Left hindlimb (tissue), 1 donor: ENCODE measurements at regions not wholly inside any gene's neighbourhood (a gene's known extent, or its start where the extent isn't known, plus 50 kb on each side); places are given as distances from the start of the nearest gene placed in this dataset.

Source experiments
- DNase-seq: peaks from one replicate; pipeline ENCODE4 v3.0.0-alpha.2; 2018

GRCh38 chr15:93214106-93214505, 125.1 kb upstream of the RGMA start:
- DNase-seq = no peak

- no peak for DNase-seq
Measured at GRCh38 chr15:93213281-93213680, 124.3 kb upstream of the RGMA start.

GRCh38 chr15:93212578-93212977, 123.6 kb upstream of the RGMA start:
- no peak for DNase-seq

GRCh38 chr15:93210995-93211394, 122.0 kb upstream of the RGMA start:
- DNase-seq = no peak

- no peak for DNase-seq
Measured at GRCh38 chr15:93209690-93210445, 120.9 kb upstream of the RGMA start.

- DNase-seq = no peak
Measured at GRCh38 chr15:93206893-93207292, 117.9 kb upstream of the RGMA start.

- DNase-seq = no peak
Measured at GRCh38 chr15:93205413-93205812, 116.4 kb upstream of the RGMA start.

- no peak for DNase-seq
Measured at GRCh38 chr15:93203036-93203435, 114.0 kb upstream of the RGMA start.

GRCh38 chr15:93202405-93202804, 113.4 kb upstream of the RGMA start:
- no peak for DNase-seq

GRCh38 chr15:93201940-93202339, 112.9 kb upstream of the RGMA start:
- no peak for DNase-seq

- DNase-seq = no peak
Measured at GRCh38 chr15:93200837-93201226, 111.8 kb upstream of the RGMA start.

- peak; percentile 72 for DNase-seq
Measured at GRCh38 chr15:93200081-93200836, 111.2 kb upstream of the RGMA start.

GRCh38 chr15:93196135-93196670, 107.2 kb upstream of the RGMA start:
- DNase-seq = no peak

GRCh38 chr15:93195109-93195508, 106.1 kb upstream of the RGMA start:
- no peak for DNase-seq

GRCh38 chr15:93190238-93190637, 101.2 kb upstream of the RGMA start:
- no peak for DNase-seq

GRCh38 chr15:93189561-93189960, 100.5 kb upstream of the RGMA start:
- no peak for DNase-seq

- DNase-seq = no peak
Measured at GRCh38 chr15:93188236-93188635, 99.2 kb upstream of the RGMA start.

- no peak for DNase-seq
Measured at GRCh38 chr15:93185796-93186195, 96.8 kb upstream of the RGMA start.

GRCh38 chr15:93182703-93183205, 93.7 kb upstream of the RGMA start:
- no peak for DNase-seq

- DNase-seq = no peak
Measured at GRCh38 chr15:93180656-93181055, 91.6 kb upstream of the RGMA start.

GRCh38 chr15:93180128-93180527, 91.1 kb upstream of the RGMA start:
- no peak for DNase-seq

- DNase-seq = peak; percentile 50
Measured at GRCh38 chr15:93179700-93180102, 90.7 kb upstream of the RGMA start.

- DNase-seq = no peak
Measured at GRCh38 chr15:93179072-93179471, 90.1 kb upstream of the RGMA start.

- DNase-seq = no peak
Measured at GRCh38 chr15:93178371-93178770, 89.4 kb upstream of the RGMA start.
